ENCODE measurements at regions not wholly inside any gene's neighbourhood (a gene's known extent, or its start where the extent isn't known, plus 50 kb on each side); places are given as distances from the start of the nearest gene placed in this dataset.

DNA sequence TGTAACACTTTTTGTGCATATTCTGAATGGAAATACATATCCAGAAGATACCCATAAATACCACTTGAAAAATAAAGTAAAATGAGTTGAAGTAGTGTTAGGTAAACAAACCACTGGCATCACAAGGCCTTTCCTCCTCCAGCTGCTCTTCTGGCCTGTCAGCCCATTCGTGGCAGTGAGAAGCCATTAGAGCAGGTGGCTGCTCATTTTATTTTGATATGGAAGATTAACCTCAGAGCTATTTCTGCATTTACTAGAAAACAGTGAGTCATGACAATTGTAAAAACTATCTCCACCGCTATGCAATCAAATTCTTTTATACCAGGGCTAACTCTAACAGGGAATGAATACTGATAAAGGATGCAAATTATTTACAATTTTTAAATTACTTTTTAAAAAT is 2898.1 kb downstream of the PCDH9 start:
- Histone ChIP-seq H2AFZ (ENCODE audit: low read length) (no peak overlapping the region), H3K4me1 (ENCODE audit: insufficient read depth, low read length, poor library complexity, severe bottlenecking) (no peaks in the 10 kb centered on the region), H3K79me2 (ENCODE audit: insufficient read depth, low read length) (no peaks in the 10 kb centered on the region), H3K9me3 (ENCODE audit: insufficient read depth, low read depth, low read length) (peaks cover 16% of the 10 kb centered on the region; the same call in 1 of the 2 replicates), H3K36me3 (ENCODE audit: insufficient read depth, low read length) (no peaks in the 10 kb centered on the region), H3K4me3 (ENCODE audit: low read length, poor library complexity, severe bottlenecking) (no peak overlapping the region), H4K20me1 (ENCODE audit: insufficient read depth, low read length, poor library complexity, severe bottlenecking) (no peaks in the 10 kb centered on the region), H3K9me2 (replicated peaks; ENCODE audit: low read depth, low read length) (no peaks in the 10 kb centered on the region), H3K27me3 (ENCODE audit: insufficient read depth, low read length, poor library complexity, severe bottlenecking) (no peaks in the 10 kb centered on the region), H3K9ac (ENCODE audit: low read depth, low read length, poor library complexity, severe bottlenecking) (no peak overlapping the region), H3K4me2 (ENCODE audit: low read depth, low read length, poor library complexity, severe bottlenecking) (no peak overlapping the region), H3F3A (ENCODE audit: low read depth) (no peaks in the 10 kb centered on the region)
- no peak for TF ChIP-seq EZH2phosphoT487 (IDR thresholded peaks at IDR 0.05; ENCODE audit: borderline replicate concordance)
- TF ChIP-seq, protein P1, sequence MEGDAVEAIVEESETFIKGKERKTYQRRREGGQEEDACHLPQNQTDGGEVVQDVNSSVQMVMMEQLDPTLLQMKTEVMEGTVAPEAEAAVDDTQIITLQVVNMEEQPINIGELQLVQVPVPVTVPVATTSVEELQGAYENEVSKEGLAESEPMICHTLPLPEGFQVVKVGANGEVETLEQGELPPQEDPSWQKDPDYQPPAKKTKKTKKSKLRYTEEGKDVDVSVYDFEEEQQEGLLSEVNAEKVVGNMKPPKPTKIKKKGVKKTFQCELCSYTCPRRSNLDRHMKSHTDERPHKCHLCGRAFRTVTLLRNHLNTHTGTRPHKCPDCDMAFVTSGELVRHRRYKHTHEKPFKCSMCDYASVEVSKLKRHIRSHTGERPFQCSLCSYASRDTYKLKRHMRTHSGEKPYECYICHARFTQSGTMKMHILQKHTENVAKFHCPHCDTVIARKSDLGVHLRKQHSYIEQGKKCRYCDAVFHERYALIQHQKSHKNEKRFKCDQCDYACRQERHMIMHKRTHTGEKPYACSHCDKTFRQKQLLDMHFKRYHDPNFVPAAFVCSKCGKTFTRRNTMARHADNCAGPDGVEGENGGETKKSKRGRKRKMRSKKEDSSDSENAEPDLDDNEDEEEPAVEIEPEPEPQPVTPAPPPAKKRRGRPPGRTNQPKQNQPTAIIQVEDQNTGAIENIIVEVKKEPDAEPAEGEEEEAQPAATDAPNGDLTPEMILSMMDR (conservative IDR thresholded peaks at IDR 0.05; ENCODE audit: low read length), result no peak

DNA sequence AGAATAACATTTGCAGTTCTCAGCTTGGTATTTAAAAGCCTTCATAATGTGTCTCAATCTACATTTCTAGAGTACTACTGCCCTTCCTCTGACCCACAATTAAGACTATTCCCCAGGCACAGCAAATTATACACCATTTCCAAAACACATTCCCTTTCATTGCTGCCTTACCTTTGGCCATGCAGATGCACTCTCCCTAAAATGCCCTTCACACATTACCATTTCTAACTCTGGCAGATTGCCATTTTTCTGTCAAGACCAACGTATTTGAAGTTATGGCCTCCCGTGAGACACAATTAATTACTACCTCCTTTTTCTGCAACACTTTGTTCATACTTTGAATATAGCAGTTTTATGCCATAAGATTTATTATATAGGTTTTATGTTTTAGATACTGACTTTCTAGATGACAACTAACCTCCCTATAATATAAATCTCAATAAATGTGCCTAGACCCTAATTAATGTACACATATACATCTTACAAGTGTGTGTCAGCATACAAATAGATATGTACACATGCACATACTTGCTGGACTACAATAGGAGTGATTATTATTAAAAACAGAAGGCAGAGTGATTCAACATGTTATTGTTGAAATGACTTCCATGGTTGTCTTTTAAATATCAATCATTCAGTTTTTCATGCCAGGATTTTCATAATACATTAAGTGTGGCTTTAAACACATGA is 2902.5 kb downstream of the PCDH9 start:
- H3K9me2 ChIP-seq (replicated peaks; ENCODE audit: low read depth, low read length), result no peaks in the 10 kb centered on the region
- H3K4me2 ChIP-seq (ENCODE audit: low read depth, low read length, poor library complexity, severe bottlenecking), result no peak overlapping the region
- H3K27me3 ChIP-seq (ENCODE audit: insufficient read depth, low read length, poor library complexity, severe bottlenecking), result no peaks in the 10 kb centered on the region
- H3K9me3 ChIP-seq (ENCODE audit: insufficient read depth, low read depth, low read length), result no peaks in the 10 kb centered on the region
- H3K79me2 ChIP-seq (ENCODE audit: insufficient read depth, low read length), result no peaks in the 10 kb centered on the region
- H3F3A ChIP-seq (ENCODE audit: low read depth), result no peaks in the 10 kb centered on the region
- no peak overlapping the region for H3K9ac ChIP-seq (ENCODE audit: low read depth, low read length, poor library complexity, severe bottlenecking)
- H3K4me3 ChIP-seq (ENCODE audit: low read length, poor library complexity, severe bottlenecking), result no peak overlapping the region
- H2AFZ ChIP-seq (ENCODE audit: low read length), result no peak overlapping the region
- no peaks in the 10 kb centered on the region for H4K20me1 ChIP-seq (ENCODE audit: insufficient read depth, low read length, poor library complexity, severe bottlenecking)
- H3K36me3 ChIP-seq (ENCODE audit: insufficient read depth, low read length), result no peaks in the 10 kb centered on the region
- H3K4me1 ChIP-seq (ENCODE audit: insufficient read depth, low read length, poor library complexity, severe bottlenecking), result no peaks in the 10 kb centered on the region
- TF ChIP-seq, protein P1 (conservative IDR thresholded peaks at IDR 0.05; ENCODE audit: low read length), result no peak
- no peak for TF ChIP-seq EZH2phosphoT487 (IDR thresholded peaks at IDR 0.05; ENCODE audit: borderline replicate concordance)

DNA sequence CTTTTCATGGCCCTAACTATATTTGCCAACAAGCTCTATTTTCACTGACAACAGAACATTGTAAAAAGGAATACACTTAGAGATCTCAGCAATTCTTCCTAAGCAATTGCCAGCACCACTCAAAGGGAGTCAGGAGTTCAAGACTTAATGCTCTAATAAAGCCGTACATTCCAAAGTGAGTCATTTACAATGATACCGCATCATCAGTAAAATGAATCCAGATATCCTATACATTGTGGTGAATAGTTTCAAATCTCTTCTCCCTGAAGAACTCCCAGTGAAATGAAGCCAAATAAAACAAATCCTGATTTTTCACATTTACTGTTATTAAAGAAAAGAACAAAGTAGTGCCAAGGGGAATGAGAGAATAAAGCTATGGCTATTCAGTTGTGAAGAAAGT is 2898.7 kb upstream of the PCDH20 start:
- no peak overlapping the region for H3K4me3 ChIP-seq (ENCODE audit: low read length, poor library complexity, severe bottlenecking)
- no peak overlapping the region for H2AFZ ChIP-seq (ENCODE audit: low read length)

More for the DNA sequence above, 2898.7 kb upstream of the PCDH20 start:
- no peak for TF ChIP-seq EZH2phosphoT487 (IDR thresholded peaks at IDR 0.05; ENCODE audit: borderline replicate concordance)
- TF ChIP-seq, protein P1 (conservative IDR thresholded peaks at IDR 0.05; ENCODE audit: low read length), result no peak
- Histone ChIP-seq H3K4me2 (ENCODE audit: low read depth, low read length, poor library complexity, severe bottlenecking) (no peak overlapping the region), H4K20me1 (ENCODE audit: insufficient read depth, low read length, poor library complexity, severe bottlenecking) (no peaks in the 10 kb centered on the region), H3K9me3 (ENCODE audit: insufficient read depth, low read depth, low read length) (no peaks in the 10 kb centered on the region; the same call in 1 of the 2 replicates), H3K27me3 (ENCODE audit: insufficient read depth, low read length, poor library complexity, severe bottlenecking) (no peaks in the 10 kb centered on the region), H3K79me2 (ENCODE audit: insufficient read depth, low read length) (no peaks in the 10 kb centered on the region), H3K9ac (ENCODE audit: low read depth, low read length, poor library complexity, severe bottlenecking) (no peak overlapping the region), H3K36me3 (ENCODE audit: insufficient read depth, low read length) (no peaks in the 10 kb centered on the region), H3K4me1 (ENCODE audit: insufficient read depth, low read length, poor library complexity, severe bottlenecking) (no peaks in the 10 kb centered on the region), H3F3A (ENCODE audit: low read depth) (no peaks in the 10 kb centered on the region), H3K9me2 (replicated peaks; ENCODE audit: low read depth, low read length) (no peaks in the 10 kb centered on the region)

All from Loucy (cell line).